Immature natural killer cell (primary cell): ENCODE measurements at regions not wholly inside any gene's neighbourhood (a gene's known extent, or its start where the extent isn't known, plus 50 kb on each side); places are given as distances from the start of the nearest gene placed in this dataset.
"Not testable (repeated sequence)": the region's sequence is repeated elsewhere in the genome, so short reads cannot be mapped to it uniquely, and the experiment has no call there.

Source experiments
- DNase-seq, 3 donors: peaks; one replicate each; pipeline ENCODE4 v3.0.0; 2022; ENCODE audit warnings: mixed read lengths in 1 of 3
- H3K27ac Mint-ChIP-seq, 6 donors: one replicate each; pipeline ENCODE4 v1.8.0; 2020; ENCODE audit warnings: mixed read lengths in 6 of 6, mild to moderate bottlenecking in 5 of 6, inconsistent platforms in 4 of 6, moderate library complexity in 3 of 6
- H3K27me3 Mint-ChIP-seq, 3 donors: one replicate each; pipeline ENCODE4 v1.8.0; 2020 to 2021; ENCODE audit warnings: low read depth in 3 of 3, mild to moderate bottlenecking in 3 of 3, mixed read lengths in 3 of 3, moderate library complexity in 3 of 3, inconsistent platforms in 1 of 3
- H3K36me3 Mint-ChIP-seq, 3 donors: one replicate each; pipeline ENCODE4 v1.8.0; 2020; ENCODE audit warnings: mixed read lengths in 3 of 3, inconsistent platforms in 2 of 3, mild to moderate bottlenecking in 2 of 3
- H3K4me1 Mint-ChIP-seq, 2 donors: one replicate each; pipeline ENCODE4 v1.8.0; 2020; ENCODE audit warnings: inconsistent platforms in 2 of 2, mild to moderate bottlenecking in 2 of 2, mixed read lengths in 2 of 2, moderate library complexity in 1 of 2
- H3K4me3 Mint-ChIP-seq, 5 donors: one replicate each; pipeline ENCODE4 v1.8.0; 2020; ENCODE audit warnings: mild to moderate bottlenecking in 5 of 5, mixed read lengths in 5 of 5, inconsistent platforms in 3 of 5, moderate library complexity in 3 of 5
- H3K9me3 Mint-ChIP-seq, 6 donors: one replicate each; pipeline ENCODE4 v1.8.0; 2020; ENCODE audit warnings: mild to moderate bottlenecking in 6 of 6, mixed read lengths in 6 of 6, inconsistent platforms in 4 of 6, moderate library complexity in 3 of 6

DNA sequence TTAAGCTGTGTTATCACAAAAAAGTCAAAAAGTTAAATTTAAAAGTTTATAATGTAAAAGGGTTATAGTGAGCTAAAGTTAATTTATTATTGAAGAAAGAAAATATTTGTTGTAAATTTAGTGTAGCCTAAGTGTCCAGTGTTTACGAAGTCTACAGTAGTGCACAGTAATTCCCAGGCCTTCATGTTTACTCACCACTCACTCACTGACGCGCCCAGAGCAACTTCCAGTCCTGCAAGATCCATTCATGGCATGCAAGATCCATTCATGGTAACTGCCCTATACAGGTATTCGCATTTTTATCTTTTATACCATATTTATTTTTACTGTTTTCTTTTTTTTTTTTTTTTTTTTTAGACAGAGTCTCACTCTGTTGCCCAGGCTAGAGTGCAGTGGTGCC lies 69.5 kb downstream of the TPRA1 start:
- Mint-ChIP-seq H3K27ac (no peak overlapping the region), H3K4me3 (no peak overlapping the region), H3K27me3 (peaks cover 5 to 7% (median 5%) of the 10 kb centered on the region in 3 donors), H3K9me3 (no peaks in the 10 kb centered on the region), H3K36me3 (no peaks in the 10 kb centered on the region), H3K4me1 (no peaks in the 10 kb centered on the region)
- no peak for DNase-seq

DNA sequence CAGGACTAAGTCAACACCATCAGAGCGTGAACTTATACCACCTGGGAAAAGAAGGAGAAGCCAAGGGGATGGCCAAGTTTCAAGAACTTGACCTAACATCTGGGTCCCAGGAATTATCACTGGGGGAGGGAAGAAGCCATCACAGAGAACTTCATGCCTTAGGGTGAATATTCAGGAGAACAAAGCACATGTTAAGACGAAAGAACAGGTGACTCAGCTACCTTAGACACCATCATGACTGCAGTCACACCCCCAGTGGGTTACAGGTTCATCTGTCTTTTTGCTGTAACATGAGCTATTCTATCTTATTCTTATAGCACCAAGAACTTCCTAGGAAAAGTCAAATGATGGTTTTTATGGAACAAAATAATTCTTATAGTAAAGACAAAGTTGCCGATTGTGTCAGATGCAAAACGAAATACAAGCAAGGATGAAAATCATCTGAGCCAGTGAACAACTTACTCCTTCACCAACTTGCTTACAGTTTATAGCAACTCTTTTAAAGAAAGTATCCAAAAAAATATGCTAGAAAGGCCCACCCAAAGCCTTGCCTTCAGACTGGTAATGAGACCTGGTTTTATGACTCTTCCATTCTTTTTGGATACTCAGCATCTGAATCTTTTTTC lies 72.0 kb downstream of the TPRA1 start:
- no peaks in the 10 kb centered on the region for H3K4me1 Mint-ChIP-seq
- no peak for DNase-seq
- H3K36me3 Mint-ChIP-seq = no peaks in the 10 kb centered on the region
- H3K27me3 Mint-ChIP-seq = peaks cover 4 to 7% (median 5%) of the 10 kb centered on the region in 3 donors
- no peaks in the 10 kb centered on the region for H3K9me3 Mint-ChIP-seq
- H3K27ac Mint-ChIP-seq = no peak overlapping the region
- H3K4me3 Mint-ChIP-seq = no peak overlapping the region

GRCh38 chr3:127512256-127512655 lies 78.3 kb downstream of the TPRA1 start:
- Mint-ChIP-seq H3K4me3 (no peak overlapping the region), H3K9me3 (no peaks in the 10 kb centered on the region), H3K27me3 (peaks cover 3 to 8% (median 3%) of the 10 kb centered on the region in 3 donors), H3K36me3 (no peaks in the 10 kb centered on the region), H3K27ac (no peak overlapping the region), H3K4me1 (no peaks in the 10 kb centered on the region)
- DNase-seq = no peak

GRCh38 chr3:127501177-127501576 lies 89.4 kb downstream of the TPRA1 start:
- no peak overlapping the region for H3K4me3 Mint-ChIP-seq

GRCh38 chr3:127497676-127498075 lies 92.9 kb downstream of the TPRA1 start:
- DNase-seq = no peak
- H3K4me3 Mint-ChIP-seq = no peak overlapping the region
- peaks cover 0 to 5% (median 2%) of the 10 kb centered on the region in 3 donors for H3K36me3 Mint-ChIP-seq
- H3K27ac Mint-ChIP-seq = no peak overlapping the region
- peaks cover 3 to 16% (median 9%) of the 10 kb centered on the region in 6 donors for H3K9me3 Mint-ChIP-seq
- peaks cover 5 to 17% (median 9%) of the 10 kb centered on the region in 3 donors for H3K27me3 Mint-ChIP-seq
- H3K4me1 Mint-ChIP-seq = no peaks in the 10 kb centered on the region

More at GRCh38 chr3:127501177-127501576, 89.4 kb downstream of the TPRA1 start:
- H3K9me3 Mint-ChIP-seq = peaks cover 8 to 20% (median 14%) of the 10 kb centered on the region in 6 donors
- peaks cover 0 to 6% (median 5%) of the 10 kb centered on the region in 3 donors for H3K36me3 Mint-ChIP-seq
- no peak for DNase-seq
- H3K27ac Mint-ChIP-seq = no peak overlapping the region
- H3K4me1 Mint-ChIP-seq = no peaks in the 10 kb centered on the region
- peaks cover 0 to 13% (median 7%) of the 10 kb centered on the region in 3 donors for H3K27me3 Mint-ChIP-seq

- peaks cover 6 to 13% (median 9%) of the 10 kb centered on the region in 3 donors for H3K27me3 Mint-ChIP-seq
- no peak for DNase-seq
- peaks cover 2 to 11% (median 5%) of the 10 kb centered on the region in 6 donors for H3K9me3 Mint-ChIP-seq
- peaks cover 0 to 5% (median 0%) of the 10 kb centered on the region in 3 donors for H3K36me3 Mint-ChIP-seq
- no peaks in the 10 kb centered on the region for H3K4me1 Mint-ChIP-seq
- H3K27ac Mint-ChIP-seq = no peak overlapping the region
- no peak overlapping the region for H3K4me3 Mint-ChIP-seq
Observed at GRCh38 chr3:127497166-127497565, 93.4 kb downstream of the TPRA1 start.

- peaks cover 6 to 13% (median 11%) of the 10 kb centered on the region in 3 donors for H3K27me3 Mint-ChIP-seq
- H3K4me3 Mint-ChIP-seq = no peak overlapping the region
- peaks cover 2 to 7% (median 4%) of the 10 kb centered on the region in 6 donors for H3K9me3 Mint-ChIP-seq
- H3K4me1 Mint-ChIP-seq = no peaks in the 10 kb centered on the region
- H3K36me3 Mint-ChIP-seq = peaks cover 0 to 5% (median 0%) of the 10 kb centered on the region in 3 donors
- no peak for DNase-seq
- no peak overlapping the region for H3K27ac Mint-ChIP-seq
Observed at GRCh38 chr3:127495821-127496655, 94.5 kb downstream of the TPRA1 start.

DNA sequence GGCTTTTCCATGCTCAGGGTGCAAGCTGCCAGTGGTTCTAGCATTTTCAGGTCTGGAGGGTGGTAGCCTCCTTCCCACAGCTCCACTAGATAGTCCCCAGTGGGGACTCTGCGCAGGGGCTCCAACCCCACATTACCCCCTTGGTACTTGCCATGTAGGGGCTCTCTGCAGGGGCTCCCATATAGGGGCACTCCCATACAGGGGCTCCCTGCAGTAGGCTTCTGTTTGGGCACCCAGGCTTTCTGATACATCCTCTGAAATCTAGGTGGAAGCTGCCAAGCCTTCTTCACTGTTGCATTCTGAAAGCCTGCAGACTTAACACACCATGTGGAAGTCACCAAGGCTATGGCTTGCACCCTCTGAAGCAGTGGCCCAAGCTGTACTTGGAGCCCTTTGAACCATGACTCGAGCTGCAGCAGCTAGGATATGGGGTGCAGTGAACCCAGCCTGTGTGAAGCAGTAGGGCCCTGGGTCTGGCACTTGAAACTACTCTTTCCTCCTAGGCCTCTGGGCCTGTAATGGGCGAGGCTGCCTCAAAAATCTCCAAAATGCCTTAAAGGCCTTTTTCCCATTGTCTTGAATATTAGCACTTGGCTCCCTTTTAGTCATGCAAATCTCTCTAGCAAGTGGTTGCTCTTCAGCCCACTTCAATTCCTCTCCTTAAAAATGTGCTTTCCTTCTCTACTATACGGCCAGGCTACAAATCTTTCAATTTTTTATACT lies 96.4 kb downstream of the TPRA1 start:
- Mint-ChIP-seq H3K27me3 (peaks cover 6 to 17% (median 12%) of the 10 kb centered on the region in 3 donors), H3K4me3 (no peak overlapping the region), H3K27ac (no peak overlapping the region), H3K36me3 (no peaks in the 10 kb centered on the region), H3K9me3 (peaks cover 0 to 2% (median 0%) of the 10 kb centered on the region in 6 donors), H3K4me1 (no peaks in the 10 kb centered on the region)
- DNase-seq = no peak

- Mint-ChIP-seq H3K4me3 (no peak overlapping the region), H3K9me3 (peaks cover 0 to 2% (median 0%) of the 10 kb centered on the region in 6 donors), H3K36me3 (no peaks in the 10 kb centered on the region), H3K27ac (no peak overlapping the region), H3K4me1 (no peaks in the 10 kb centered on the region), H3K27me3 (peaks cover 6 to 16% (median 12%) of the 10 kb centered on the region in 3 donors)
- DNase-seq = no peak
Observed at GRCh38 chr3:127492426-127492825, 98.1 kb downstream of the TPRA1 start.

GRCh38 chr3:127491909-127492308 lies 98.6 kb downstream of the TPRA1 start:
- Mint-ChIP-seq H3K36me3 (no peaks in the 10 kb centered on the region), H3K4me3 (no peak overlapping the region), H3K27me3 (peaks cover 6 to 16% (median 12%) of the 10 kb centered on the region in 3 donors), H3K4me1 (no peaks in the 10 kb centered on the region), H3K27ac (no peak overlapping the region), H3K9me3 (peaks cover 0 to 2% (median 0%) of the 10 kb centered on the region in 6 donors)
- DNase-seq = no peak

- Mint-ChIP-seq H3K27ac (no peak overlapping the region), H3K36me3 (no peaks in the 10 kb centered on the region), H3K4me1 (no peaks in the 10 kb centered on the region), H3K4me3 (no peak overlapping the region), H3K27me3 (peaks cover 7 to 16% (median 10%) of the 10 kb centered on the region in 3 donors), H3K9me3 (no peaks in the 10 kb centered on the region)
- no peak for DNase-seq
Observed at GRCh38 chr3:127491323-127491722, 99.2 kb downstream of the TPRA1 start.

DNA sequence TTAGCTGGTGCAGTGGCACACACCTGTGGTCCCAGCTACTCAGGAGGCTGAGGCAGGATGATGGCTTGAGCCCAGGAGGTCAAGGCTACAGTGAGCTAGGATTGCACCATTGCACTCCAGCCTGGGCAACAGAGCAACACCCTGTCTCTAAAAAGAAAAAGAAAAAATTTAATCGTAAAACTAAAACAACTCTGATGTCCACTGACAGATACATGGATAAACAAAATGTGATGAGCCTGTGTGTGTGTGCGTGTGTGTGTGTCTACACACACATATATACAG lies 99.6 kb downstream of the TPRA1 start:
- peaks cover 8 to 16% (median 10%) of the 10 kb centered on the region in 3 donors for H3K27me3 Mint-ChIP-seq
- H3K9me3 Mint-ChIP-seq, H3K27ac Mint-ChIP-seq, H3K36me3 Mint-ChIP-seq, H3K4me3 Mint-ChIP-seq, DNase-seq, H3K4me1 Mint-ChIP-seq: not testable (repeated sequence)

DNA sequence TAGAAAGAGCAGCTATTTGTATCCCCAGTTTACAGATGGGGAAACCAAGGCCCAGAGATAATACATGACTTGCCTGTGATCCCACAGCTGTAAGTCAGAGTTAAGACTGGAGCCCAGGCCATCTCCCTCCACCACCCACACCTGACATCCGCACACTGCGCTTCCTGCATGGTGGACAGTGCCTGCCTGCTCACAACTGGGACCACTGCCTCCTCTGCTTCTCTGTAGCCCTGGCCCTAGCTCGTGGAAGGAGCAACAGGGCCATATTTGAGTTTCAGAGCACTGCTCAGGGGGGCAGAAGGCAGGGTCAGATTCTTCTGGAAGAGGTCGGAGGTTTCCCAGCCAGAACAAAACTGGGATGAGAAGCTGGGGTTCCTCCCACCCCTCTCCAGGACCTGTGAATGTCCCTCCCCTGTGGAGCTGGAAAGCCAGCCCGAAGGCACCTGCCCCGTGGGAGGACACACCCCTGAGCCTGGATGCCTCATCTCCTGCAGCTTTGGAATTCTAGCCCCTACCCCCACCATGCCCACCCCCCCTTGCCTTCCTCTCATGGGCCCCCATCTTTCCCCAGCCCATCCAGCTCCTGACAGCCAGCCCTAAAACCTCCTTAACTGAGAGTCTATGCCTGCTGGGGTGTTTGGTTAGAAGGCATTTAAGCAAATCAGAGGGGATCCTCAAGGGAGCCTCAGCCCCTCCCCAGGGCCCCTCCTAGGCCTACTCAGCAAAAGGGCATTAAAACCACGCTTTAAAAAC lies 100.1 kb downstream of the TPRA1 start:
- no peaks in the 10 kb centered on the region for H3K9me3 Mint-ChIP-seq
- peaks cover 8 to 14% (median 10%) of the 10 kb centered on the region in 3 donors for H3K27me3 Mint-ChIP-seq
- H3K4me1 Mint-ChIP-seq = no peaks in the 10 kb centered on the region

More for the DNA sequence above, 100.1 kb downstream of the TPRA1 start:
- no peak for DNase-seq
- H3K36me3 Mint-ChIP-seq = no peaks in the 10 kb centered on the region
- no peak overlapping the region for H3K4me3 Mint-ChIP-seq
- H3K27ac Mint-ChIP-seq = no peak overlapping the region
